SH-SY5Y (cell line): ENCODE measurements at regions not wholly inside any gene's neighbourhood (a gene's known extent, or its start where the extent isn't known, plus 50 kb on each side); places are given as distances from the start of the nearest gene placed in this dataset.

ENCODE experiments used
- GATA2 ChIP-seq: IDR thresholded peaks from 2 replicates; pipeline ENCODE4 v1.6.1; 2011; ENCODE audit warnings: mild to moderate bottlenecking, low read depth, low read length
- GATA3 ChIP-seq: IDR thresholded peaks from 2 replicates; pipeline ENCODE4 v1.6.1; 2011; ENCODE audit warnings: low read depth, mild to moderate bottlenecking, low read length, moderate library complexity

DNA sequence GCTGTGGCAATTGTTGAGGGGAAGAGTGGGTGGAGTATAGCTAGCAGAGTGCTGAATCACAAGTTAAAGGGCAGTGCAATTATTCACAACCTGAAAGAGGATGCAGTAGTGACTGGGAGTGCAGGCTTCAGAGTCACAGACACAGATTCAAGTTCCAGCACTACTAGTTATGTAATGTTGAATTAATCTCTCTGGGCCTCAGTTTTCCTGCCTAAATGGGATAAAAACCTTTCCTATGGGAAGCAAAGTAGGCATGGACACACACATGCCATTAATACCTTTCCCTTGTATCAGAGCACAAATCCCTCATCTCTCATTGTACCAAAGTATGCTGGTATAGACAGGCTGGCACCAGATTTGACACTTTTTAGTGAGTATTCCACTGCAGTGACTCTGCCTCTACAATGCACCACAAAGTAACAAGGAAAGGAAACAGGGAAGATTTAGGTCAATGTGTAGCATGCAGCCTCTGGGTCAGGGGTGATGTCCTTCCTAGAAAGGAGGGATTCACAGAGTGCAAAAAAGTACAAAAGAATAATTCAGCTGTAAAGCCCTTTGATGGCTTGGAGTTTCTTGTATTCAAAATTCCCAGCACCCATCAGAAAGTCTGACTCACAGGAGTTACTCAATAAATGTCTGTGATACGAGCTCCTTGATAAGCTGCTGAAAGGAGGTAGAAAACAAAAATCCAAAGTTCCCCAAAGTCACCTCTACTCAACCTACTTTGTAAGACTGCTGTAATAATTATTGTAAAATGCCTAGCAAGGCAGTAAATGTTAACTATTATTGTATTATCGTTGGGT lies 507.5 kb upstream of the TGFBR2 start:
- TF ChIP-seq GATA2 (no peak), GATA3 (no peak)
